NOMO-1 treated with dmso at 0.1 percent for 144 hours (cell line): ENCODE measurements at regions not wholly inside any gene's neighbourhood (a gene's known extent, or its start where the extent isn't known, plus 50 kb on each side); places are given as distances from the start of the nearest gene placed in this dataset.

Experiments used
- DNase-seq: peaks from one replicate; lab custom pipeline; 2025; ENCODE audit not compliant: unreplicated experiment; lab: John Stamatoyannopoulos, UW

- DNase-seq, result no peak
Observed at GRCh38 chrX:99719140-99719539, 690.9 kb downstream of the PCDH19 start.

DNA sequence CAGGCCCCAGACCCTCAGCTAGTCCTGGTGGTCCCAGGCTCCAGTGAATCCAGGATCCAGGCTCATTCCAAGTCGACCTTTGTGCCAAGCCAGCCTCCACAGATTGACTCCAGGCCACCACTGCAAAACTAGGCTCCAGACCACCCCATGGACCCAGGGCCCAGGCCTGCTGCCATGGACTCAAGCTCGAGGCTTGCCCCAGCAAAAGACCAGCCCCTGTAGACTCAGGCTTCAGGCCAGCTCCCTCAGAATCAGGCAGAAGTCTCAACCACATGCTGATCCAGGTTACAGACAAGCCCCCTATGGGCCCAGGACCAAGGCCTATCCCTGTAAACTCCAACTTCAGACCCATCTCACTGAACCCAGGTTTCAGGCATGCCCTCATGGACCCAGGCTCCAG lies 692.4 kb downstream of the PCDH19 start:
- DNase-seq, result no peak

DNA sequence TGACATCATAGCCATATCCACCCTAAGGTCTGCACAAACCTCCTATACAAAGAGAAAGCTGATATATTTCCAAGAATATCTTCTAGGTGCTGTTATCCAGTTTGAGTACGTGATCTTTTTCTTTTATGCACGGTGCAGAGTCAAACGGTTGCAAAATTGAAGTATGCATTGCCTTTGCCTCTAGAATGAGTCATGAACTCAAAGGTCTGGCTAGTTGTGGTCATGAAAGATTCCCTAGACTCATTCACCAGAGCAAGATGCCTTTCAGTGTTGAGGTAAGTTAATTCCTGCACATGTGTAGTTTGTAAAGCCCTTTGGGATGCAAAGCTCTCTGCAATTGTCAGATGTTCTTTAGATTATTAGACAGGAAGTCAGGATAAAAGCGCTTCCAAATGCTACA lies 704.4 kb downstream of the PCDH19 start:
- DNase-seq, result no peak

- DNase-seq, result no peak
Observed at GRCh38 chrX:99703473-99703872, 706.6 kb downstream of the PCDH19 start.

DNA sequence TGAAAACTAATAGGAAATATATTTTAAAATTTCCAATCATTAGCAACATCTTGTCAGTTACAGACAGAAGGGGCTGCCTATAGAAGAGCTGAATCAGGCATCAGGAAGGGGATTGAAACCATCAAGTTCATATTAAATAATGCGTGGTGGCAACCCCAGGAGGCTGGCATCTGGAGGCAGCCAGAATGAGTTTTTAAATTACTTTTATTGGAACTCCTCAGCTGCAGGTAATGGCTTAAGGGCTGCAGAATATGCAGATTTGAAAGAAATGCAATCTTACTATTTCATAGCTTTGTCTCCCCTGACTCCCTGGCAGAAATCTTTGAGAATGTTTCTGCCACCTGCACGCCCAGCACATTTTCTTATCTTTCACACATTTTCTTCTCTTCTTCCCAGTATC lies 711.6 kb downstream of the PCDH19 start:
- DNase-seq, result no peak

DNA sequence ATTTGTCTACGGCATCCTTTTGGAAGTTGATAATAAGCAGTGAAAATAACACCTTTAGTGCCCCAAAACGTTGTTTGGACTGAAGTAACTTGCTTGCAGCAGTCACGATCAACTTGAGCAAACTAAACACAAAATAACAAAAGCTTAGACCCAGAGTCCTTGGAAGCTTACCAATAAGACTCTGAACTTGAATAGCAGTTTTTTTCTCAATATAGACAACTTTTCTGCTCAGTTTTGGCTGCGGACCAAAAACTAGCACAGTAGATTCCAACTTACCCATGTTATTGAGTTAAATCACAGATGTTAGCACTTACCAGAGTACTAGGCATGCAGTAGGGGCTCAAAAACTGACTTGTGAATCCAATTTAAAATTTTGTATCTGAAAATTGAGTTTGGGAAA lies 746.9 kb downstream of the PCDH19 start:
- no peak for DNase-seq

DNA sequence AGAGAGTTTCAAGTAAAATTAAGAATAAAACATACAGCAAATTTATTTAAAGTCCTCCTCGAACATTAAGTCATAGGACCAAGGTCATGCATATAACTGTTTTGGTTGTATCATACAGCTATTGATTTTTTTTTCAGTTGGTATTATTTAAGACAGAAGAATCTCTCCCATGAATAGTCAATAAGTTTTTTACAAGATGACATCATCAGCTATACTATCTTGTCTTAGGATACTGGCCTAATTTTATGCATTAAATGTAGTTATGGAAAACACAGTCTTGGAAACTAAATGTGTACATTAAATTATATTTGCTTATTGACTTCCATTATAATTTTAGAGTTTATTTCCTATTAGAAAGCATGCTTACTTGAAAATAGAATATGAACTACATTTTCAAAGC lies 755.9 kb downstream of the PCDH19 start:
- no peak for DNase-seq

GRCh38 chrX:99653352-99653751 lies 756.7 kb downstream of the PCDH19 start:
- no peak for DNase-seq

- no peak for DNase-seq
Observed at GRCh38 chrX:99613041-99613440, 797.0 kb downstream of the PCDH19 start.

DNA sequence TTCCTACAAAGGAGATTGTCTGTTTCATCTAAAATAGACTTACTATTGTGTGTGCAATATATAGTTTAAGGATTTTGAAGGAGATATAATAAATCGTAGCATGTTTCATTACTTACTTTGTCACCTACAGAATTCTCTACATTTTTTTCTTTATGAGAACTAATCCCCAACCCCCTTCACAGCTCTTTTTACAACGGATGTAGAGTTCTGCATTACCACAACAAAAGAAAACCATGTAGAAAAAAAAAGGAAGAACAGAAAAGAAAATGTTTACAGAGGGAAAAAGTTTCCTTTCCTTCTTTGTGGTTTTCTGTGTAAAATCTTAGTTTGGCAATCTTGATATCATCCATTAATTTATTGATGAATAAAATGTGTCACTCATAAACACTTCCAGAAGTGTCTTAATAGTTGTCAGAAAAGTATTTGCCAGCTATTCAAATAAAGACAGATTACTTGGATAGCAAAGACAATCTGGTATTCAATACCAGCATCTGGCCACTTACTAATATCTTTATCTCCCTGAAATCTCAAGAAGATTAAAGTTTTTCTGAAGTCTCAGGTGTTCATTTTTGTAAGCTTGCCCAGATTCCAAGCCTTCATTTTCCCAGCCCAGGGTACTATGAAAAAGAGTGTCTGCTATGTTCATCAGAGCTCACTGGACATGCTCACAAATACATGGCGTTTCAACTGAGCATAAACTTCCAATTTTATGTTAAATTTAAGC lies 806.8 kb downstream of the PCDH19 start:
- no peak for DNase-seq

DNA sequence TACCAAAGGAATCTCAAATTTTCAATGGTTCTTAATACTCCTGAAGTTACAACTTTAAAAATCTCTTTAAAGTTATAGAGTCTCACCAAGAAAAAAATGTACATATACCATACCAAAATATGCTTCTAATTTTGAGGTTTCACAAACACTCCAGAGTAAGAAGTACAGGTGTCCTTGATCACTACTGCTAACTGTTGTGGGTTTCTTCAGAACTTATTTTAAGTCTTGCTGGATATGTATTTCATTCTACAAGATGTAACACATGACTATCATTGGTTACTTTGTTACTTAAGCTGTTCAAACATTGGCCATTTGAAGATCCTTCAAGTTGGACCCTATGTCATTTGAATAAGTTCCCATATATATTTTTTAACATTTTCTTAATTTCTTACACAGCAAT lies 808.0 kb downstream of the PCDH19 start:
- no peak for DNase-seq

GRCh38 chrX:99588936-99589335 lies 821.1 kb downstream of the PCDH19 start:
- DNase-seq, result no peak

DNA sequence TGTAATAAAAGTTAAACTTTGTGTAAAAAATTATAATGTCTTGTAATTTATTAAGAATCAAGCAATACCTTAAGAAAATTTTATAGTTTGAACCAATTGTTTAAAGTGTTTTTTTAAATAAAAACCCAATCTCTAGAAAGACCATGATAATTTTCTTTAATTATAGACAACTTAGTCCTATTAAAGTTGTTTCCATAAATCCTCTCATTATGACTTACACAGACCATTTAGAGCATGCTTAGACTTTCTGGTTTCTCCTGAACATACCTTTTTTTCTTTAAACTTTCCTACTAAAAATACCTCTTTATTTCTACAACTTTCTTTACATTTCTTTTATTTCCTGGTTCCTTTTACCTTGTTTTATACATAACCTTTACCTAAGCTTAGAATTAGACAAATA lies 837.4 kb downstream of the PCDH19 start:
- no peak for DNase-seq

DNA sequence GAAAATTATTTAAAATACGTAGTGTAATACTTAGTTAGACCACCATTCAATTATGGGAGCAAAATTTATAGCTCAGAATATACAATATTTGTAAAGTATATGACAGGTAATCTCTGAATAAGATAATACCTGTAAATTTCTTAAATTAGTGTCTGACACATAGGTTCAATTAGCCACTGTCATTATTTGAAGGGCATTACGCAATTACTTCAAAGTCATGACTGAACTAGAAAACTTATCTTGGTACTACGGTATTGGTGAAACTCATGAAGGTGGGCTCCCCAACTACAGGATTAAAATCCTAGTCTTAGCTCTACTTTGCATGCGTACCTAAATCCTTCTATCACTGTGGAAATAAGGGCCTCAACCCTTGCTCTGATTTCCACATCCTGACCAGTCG lies 860.7 kb downstream of the PCDH19 start:
- no peak for DNase-seq

DNA sequence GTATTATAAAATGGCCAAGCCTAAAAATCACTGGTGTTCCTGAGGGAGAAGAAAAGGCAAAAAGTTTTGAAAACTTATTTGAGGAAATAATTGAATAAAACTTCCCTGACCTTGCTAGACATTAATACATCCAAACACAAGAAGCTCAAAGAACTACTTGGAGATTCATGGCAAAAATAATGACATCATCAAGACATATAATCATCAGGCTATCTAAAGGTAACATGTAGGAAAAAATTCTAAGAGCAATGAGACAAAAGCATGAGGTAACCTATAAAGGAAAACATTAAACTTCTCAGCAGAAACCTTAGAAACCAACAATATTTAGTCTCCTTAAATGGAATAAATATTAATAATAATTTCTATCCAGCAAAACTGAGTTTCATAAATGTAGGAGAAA lies 887.6 kb downstream of the PCDH19 start:
- DNase-seq, result no peak

DNA sequence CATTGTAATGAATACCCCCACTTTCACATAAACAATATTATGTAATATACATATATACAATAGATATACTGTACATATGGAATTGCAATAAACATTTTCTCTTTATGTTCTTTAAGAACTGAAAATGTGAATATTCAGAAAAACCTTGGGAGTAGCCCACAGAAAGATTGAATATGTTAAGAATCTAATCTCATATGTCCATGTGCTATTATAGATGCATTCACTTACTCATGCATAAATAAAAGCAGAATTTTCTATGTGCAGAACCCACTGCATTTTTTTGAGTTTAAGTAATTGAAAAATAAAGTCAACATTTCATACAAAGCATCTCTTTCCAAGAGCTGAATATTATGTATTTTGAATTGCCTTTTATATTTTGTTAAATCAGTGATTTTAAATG lies 902.3 kb downstream of the PCDH19 start:
- no peak for DNase-seq

GRCh38 chrX:99495453-99495852 lies 914.6 kb downstream of the PCDH19 start:
- no peak for DNase-seq

- DNase-seq, result no peak
Observed at GRCh38 chrX:99494668-99495067, 915.4 kb downstream of the PCDH19 start.

DNA sequence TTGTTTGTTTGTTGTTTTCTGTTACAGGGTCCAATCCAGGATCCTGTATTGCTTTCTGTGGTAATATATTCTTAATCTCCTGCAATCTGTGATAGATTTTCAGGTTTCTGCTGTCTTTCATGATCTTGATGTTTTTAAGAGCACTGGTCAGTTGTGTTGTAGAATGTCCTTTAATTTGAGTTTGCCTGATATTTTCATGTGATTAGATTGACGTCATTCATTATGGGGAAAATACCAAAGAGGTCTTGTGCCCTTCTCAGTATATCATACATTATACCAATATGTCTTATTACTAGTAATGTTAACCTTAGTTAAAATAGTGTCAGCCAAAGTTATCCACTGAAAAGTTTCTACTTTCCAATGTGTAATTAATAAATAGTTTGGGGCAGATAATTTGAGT lies 929.3 kb downstream of the PCDH19 start:
- no peak for DNase-seq

DNA sequence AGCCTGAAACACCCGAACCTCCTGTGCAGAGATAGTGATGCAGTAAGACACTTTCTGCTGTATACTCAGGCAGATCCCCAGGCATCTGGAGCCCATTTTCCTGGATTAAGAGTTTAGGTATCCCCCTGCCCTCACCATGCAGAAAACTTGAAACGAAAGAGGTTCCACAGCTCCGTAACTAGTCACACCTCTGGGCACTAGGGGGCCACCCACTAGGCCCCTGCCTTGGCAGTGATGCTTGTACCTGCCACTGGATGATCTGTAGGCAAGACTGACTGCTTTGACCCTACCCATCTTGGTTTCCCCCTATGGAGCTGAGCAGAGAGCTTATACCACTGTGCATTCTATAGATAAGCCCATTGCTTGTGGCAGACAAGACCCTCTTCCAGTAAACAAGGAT lies 940.6 kb downstream of the PCDH19 start:
- no peak for DNase-seq

DNA sequence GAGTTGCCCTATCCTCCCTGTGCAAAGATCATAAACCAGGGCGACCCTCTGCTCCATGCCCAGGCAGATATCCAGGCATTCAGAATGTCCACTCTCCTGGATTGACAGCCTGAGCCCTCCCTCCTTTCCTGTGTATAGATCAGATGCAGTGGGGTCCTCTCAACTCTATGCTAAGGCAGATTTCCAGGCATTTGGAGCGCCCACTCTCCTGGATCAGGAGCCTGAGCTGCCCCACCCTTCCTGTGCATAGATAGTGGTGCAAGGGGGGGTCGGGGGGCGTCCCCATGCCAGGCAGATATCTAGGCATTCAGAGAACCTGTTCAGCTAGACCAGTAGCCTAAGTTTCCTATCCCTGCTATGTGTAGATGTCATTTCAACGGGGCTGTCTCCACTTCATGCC lies 941.1 kb downstream of the PCDH19 start:
- DNase-seq, result no peak

DNA sequence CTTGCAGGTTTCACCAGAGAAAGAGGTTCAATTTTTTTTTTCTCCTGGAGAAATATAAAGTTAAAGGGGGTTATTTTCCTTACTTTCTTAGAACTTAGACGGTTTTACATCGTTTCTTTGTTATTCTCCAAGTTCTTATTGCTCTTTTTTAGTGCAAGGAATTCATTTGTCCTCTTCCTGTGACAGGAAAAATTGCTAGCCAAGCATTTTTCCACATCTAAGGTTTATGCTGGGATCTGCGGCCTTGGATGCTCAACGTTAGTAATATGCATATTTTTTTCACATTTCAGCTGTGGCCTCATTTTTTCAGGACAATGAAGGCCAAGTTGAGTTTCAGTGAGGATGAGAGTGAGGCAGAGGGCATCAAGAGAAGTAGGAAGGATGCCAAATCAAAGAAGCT lies 948.9 kb downstream of the PCDH19 start:
- DNase-seq, result no peak

DNA sequence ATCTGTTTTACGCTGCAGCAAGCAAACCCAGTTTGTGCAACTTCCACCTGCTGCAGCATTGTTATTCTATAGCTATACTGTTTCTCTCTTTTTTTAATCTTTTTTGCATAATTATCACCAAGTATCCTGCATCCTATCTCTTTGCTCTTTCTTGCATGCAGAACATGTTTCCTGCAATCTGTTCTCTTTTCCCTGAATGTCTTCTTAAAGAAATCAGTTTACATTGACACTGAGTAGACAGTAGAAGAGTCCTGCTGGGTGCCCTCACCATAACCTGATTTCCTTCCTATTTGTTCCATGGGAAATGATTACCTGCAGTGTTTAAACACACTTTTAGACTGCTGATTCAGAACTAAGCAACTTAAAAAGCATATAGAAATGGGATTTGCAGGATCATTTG lies 964.7 kb downstream of the PCDH19 start:
- DNase-seq, result no peak

DNA sequence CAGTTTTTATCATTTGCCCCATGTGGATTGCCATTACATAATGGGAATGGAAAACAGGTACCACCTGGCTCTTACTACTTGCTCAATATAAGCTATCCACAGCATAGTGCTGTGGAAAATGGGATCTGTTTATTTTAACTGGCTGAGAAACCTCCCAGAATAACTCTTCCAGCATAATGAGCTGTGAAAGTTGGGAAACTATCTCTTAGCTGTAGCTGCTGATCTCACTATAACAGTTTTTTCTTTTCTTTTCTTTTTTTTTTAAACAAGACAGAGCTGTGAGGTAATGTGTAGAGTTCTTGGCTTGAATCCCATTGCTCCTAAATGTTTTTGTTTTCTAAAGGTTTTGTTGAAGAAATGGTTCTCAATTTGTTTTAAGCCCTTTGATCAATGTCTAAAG lies 988.3 kb downstream of the PCDH19 start:
- DNase-seq, result no peak
